Middle frontal gyrus (tissue), 1 donor: ENCODE measurements at regions not wholly inside any gene's neighbourhood (a gene's known extent, or its start where the extent isn't known, plus 50 kb on each side); places are given as distances from the start of the nearest gene placed in this dataset.

Experiments
- DNase-seq: peaks from one replicate; pipeline ENCODE4 v3.0.0-alpha.2; 2015; ENCODE audit warnings: low spot score; ENCODE audit errors: extremely low spot score

DNA sequence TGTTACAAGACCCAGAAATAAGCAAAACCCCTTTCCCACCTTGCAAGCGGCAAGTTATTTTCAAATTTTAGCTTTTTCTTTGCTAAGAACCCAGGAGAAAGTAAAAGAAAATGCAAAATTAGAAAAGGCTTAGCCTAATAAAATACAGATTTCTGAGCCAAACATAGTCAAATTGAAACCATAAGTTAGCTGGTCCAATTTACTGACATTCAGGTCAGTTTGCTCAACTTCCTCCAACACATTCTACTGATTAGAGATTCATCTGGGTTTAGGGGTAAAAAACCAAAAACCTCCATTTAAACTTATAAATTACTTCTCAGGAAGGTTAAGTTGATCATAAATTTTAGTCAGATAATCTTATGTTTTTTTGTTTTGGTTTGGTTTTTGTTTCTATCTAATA lies 701.8 kb upstream of the CXADR start:
- no peak for DNase-seq

DNA sequence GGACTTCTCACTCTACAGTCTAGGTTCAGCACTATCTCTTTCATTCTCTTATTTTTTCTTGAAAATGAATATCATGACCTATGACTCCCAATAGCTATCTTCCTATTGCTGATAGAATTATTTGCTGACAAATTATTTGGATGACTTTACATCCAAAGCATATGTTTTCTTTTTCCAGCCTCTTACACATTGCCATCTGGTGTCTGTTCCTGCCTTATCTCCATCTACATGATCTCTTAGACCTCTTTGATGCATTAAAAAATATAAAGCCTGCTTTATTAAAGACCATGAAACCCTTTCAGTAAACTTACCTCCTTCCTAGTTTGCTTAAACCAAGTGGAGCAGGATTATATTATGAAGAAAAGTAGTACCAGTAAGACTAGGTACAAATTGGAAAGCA lies 700.9 kb upstream of the CXADR start:
- DNase-seq = no peak

DNA sequence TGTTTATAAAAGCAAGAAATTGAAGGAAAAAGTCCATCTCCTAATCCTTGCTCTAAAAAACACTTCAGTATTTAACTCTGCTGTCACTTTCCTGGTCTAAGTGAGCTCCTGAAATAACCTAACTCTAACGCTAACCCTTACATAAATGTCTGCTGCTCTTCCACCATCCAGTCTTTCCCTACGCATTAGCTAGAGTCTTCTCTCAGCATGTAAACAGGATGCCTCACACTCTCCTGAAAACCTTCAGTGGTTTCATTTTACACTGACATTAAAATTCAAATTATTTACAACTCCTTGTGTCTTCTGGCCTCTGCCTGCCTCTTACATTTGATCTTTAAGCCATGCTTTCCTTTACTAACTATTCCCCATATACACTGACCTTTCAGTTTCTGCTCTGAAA lies 697.6 kb upstream of the CXADR start:
- no peak for DNase-seq

DNA sequence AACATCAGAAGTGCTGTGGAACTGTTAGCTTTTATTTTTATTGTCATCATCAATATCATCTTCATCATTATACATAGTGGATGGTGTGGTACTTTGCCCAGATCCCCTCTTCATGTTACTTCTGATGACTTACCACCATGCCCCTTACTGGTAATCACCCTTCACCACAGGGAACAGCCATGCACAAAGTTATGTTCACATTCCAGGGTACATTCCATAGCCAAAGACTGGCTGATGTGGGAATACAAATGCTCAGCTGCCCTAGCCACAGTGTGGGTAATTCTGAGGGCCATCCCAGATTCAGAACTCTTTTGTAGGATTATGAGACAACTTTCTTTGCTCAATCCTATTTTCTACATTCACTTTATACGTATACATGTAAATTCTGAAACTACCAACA lies 691.3 kb upstream of the CXADR start:
- no peak for DNase-seq

DNA sequence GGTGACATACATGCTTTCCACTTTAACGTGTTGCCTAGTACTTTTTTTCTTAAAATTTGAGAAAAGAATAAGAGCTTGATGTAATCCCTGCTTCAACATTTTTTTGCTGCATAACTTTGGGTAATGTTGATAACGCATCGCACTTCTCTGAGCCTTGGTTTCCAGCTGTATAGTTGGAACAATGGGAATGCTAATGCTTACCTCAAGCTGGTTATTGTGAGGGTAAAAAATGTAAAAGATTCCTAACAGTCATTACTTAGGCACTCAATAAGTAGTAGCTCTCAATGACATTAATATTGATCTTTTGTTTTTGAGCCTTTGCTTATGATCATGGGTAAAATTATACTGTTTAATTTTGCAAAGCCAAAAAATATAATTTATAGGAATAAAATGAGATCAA lies 683.3 kb upstream of the CXADR start:
- DNase-seq = no peak

DNA sequence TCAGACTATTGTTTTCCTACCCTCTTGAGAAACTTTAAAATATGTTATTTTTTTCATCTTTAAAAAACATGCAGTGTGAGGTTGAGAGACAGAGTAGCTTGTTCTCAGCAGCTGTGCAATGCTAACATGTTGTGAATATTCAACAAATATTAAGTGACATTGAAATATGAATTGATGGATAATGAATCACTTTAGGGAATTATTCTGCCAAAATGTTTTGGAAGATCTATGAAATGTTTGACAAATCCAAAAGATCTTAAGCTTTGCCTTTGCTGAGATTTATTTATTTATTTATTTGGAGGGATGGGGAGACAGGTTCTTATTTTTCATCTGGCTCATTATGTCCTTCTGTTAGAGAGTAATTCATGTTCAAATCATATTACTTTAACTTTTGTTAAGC lies 680.1 kb upstream of the CXADR start:
- no peak for DNase-seq

DNA sequence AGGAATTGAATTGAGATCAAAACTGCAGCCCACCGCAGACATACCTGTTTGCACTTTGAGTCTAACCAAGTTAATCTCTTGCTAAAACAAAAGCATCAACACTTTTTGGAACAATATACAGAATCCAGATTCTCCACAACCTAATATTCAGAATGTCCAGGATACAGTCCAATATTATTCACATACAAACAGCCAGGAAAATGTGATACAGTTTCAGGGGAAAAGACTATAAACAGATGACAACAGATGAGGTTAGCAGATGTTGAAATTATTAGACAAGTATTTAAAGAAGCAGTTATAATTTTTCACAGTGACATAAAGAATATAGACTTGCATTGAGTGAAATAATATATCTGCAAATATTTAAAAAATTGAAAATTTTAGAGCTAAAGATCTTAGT lies 678.1 kb upstream of the CXADR start:
- DNase-seq = no peak

DNA sequence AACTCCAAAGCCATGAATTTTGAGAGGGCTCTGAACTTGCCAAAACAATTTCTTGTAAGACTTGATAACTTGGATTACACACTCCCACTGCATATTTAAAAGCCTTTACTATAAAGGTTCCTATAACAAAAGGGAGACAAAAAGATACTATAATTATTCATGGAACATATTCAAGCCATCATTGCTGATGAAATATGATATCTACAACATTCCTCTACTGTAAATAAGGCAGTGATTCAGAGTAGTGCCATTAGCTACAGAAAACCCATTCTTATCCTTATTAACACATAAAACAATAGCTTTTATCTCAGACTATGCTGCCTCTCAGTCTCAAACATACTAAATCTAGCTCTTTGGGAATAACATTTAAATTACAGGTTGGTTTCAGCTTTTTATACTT lies 675.5 kb upstream of the CXADR start:
- no peak for DNase-seq

DNA sequence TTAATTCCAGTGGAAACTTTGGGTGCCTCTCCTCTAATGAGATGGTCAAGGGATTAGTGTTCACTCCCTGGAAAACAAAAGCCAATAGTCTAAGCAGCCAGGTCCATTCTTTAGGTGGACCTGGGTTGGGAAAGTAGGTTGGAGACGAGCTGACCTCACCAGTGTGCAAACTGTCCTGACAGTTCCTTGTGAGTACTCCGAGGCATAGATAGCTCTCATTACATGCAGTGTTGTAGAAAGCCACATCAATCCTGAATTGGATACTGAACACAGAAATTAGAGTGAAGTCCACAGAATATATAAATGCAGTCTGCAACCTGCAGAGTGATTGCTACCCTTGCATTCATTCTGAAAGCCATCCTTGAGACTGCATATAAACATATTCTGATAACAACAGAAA lies 675.1 kb upstream of the CXADR start:
- no peak for DNase-seq

DNA sequence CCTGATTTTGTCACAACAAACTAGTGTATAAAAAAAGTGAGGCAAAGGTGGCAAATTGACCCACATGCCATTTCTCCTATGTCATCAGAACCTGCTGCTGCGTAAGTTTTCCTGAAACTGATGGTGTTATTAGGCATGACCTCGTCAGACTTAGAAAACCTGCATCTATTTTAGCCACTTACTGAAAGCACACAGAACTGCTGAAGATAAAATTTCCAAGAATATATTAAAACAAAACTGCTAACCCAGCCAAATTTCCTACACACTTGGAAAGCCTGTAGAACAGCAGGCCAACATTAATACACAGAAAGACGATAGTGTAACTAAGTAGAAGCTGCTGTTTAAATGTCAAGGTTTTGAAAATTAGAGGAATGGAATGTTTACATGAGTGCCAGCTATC lies 674.5 kb upstream of the CXADR start:
- no peak for DNase-seq

DNA sequence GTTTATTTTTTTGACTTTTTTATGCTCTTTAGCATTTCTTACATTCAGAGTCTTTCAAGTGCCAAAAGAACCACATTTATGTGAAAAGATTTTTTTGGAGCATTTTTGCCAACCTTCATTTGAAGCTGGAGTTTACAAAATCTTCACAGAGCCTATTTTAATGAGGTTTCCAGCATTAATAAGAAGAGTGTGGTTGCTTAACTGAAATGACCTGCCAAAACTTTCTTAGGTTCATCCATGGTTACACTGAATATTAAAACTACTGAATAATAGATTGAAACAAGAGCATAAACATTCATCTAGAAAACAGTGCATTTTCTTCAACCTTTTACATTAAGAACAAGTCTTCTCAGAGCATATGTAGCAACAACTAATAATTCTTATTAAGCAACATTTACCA lies 672.3 kb upstream of the CXADR start:
- DNase-seq = no peak

DNA sequence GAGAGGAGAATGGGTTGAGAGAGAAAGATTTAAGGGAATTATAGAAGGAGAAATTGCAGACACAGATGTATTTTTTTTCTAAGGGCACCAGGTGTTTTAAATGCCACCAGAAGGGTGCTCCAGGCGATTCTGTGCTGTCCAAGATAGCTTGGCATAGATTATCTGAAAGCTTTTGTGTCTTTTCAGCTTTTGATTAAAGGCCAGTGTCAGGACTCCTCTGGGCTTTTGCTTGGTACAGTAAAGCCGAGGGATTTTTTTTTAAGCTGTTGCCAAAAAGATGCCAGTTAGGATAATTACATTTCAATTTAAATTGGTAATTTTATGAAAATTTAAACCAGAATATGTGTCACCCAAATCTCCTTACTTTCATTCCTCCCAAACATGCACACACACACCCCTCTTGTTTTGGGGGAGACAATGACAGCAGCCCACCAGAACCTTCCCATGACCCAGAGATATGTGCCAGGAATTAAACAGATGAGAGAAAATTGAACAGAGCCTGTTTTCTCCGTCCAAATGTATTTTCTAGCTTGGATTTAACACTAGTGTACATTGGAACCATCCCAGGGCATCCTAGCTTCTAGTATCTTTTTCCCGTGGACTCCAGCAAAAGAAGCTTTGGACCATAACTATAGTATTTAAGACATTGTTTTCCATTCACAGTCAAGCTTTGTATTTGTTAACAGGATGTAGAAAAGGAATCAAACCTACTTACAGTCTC lies 670.7 kb upstream of the CXADR start:
- DNase-seq = no peak

DNA sequence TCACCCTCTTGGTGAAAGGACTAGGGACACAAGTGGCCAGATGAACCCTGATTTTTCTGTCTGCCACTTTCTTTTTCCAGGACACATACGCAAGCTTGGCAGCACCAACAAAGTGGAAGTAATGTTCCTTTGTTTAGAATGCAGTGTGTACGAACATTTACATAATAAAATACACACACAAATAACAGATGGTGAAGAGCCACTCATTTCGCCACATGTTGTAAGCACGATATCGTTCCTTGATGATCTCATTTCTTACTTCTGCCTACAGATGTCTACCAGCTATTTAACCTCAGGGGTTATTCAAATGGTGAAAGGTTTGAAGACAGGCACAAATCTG lies 670.2 kb upstream of the CXADR start:
- no peak for DNase-seq

DNA sequence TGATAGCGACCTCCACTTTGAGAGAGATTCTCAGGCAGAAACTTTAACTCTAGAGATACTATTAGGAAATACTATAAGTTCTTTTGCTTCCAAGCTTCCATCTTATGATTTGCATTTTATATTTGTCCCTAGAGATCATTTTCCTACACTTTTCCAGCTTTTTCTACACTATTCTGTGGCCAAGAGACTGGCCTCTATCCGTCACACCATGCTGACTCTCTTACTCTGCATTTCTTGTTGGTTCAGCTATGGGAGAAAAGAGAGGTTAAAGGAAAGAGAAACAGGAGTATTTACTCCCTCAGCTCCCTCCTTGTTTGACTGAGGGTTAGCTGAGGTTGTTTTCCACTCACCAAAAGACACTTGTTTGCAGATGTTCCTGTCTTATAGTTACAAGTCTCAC lies 665.6 kb upstream of the CXADR start:
- DNase-seq = no peak

DNA sequence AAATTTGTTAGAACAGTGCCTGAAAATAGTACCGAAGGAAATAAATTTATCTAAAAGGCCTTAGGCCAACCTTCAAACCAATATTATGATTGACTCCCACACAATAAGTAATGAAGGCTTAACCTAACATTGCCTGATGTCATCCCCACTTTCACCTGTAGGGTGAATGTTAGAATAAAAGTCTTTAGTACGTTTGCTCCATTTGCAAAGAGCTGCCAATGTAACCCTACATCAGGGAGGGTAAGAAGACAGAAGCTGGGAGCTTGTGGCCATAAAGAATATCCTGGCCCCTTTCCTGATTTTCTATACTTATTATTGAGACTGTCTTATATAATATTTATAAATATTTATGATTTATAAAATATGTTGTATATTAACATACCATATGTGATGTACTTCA lies 661.8 kb upstream of the CXADR start:
- no peak for DNase-seq

DNA sequence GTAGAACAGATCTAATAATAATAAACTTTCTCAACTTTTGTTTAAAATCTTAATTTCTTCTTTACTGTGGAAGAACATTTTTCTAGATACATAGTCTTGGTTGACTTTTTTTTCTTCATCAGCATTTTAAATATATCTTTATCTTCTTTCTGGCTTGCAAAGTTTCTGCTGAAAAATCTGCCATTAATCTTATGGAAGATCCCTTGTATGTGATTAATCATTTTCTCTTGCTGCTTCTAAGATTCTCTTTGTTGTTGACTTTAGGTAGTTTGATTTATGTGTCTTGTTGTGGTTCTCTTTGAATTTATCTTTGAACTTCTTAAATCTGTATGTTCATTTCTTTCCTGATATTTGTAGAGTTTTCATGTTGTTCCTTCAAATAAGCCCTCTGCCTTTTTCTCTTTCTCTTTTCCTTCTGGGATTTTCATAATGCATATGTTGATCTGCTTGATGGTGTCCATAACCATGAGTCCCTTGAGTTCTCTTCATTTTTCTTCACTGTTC lies 657.6 kb upstream of the CXADR start:
- DNase-seq = no peak

DNA sequence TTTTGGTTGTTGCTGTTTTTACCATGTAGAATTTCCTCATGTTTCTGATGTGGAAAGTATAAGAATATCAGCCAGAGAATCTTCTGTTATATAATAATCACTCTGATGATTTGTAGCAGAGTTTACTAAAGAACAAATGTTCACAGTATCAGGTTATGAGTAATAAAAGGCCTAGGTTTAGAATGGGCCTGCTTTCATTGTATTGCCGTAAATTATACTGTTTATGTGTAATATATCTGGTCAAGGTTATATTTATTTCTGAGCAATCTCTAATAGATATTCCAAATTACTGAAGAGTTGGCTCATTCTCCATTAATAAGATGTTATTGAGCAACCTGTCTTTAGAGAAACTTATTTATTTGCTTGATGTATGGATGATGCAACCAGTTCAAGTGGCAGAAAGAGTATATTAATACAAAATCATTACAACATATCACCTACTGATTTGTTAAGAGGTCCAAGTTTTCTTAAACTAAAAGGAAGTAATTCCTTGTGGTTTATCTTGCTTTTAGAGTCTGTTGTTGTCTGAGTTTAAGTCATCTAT lies 649.4 kb upstream of the CXADR start:
- DNase-seq = no peak

DNA sequence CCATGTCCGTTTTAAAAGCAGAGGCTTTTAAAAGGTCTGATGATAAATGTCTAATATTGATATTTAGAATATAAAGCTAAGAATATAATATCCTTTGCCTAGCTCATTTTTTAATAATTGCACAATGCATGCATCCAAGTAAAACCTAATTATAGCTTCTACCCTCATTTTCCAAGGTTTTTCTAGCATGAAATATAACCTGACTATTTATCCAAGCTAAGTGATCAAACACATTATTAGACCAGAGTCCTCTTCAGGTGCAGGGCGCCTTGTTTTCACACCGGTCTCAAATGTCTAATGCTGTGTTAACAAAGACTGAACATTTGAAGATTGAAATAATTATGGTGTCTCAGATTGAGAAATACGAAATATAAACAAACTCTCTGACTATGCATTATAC lies 648.9 kb upstream of the CXADR start:
- DNase-seq = no peak

DNA sequence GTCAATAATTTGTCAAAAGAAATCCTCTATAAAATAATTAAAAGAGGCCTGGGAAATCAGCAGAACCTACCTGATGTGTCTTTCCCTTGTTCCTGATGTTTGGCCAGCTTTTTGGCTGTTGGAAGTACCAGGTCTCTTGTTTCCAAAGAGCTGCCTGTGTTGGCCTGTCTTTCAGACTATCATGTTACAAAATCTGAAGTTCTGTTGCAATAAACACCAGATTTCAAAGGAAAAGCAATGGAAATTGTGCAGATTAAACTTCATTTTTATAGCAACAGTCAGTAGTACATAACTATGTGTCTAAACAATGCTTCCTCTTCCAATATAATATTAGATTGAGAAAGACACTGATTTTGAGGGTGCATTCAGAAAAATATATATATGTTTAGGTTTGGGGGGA lies 647.2 kb upstream of the CXADR start:
- DNase-seq = no peak

DNA sequence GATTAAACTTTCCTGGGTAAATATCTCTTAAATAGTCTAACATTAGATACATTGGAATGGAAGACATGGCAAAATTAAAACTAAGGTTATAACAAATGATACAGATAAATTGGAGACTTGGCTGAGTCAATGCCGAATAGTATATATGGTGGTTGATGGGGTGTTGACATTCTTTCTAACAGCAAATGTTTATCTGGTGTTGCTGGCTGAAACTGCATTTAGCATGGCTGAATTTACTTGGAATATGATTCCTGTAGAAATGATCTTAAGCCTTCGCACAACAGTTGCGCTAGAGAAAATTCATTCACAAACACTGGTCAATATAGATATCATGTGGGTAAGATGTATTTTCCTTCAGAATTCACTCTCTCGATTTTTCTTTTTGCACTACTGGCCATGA lies 646.0 kb upstream of the CXADR start:
- no peak for DNase-seq

DNA sequence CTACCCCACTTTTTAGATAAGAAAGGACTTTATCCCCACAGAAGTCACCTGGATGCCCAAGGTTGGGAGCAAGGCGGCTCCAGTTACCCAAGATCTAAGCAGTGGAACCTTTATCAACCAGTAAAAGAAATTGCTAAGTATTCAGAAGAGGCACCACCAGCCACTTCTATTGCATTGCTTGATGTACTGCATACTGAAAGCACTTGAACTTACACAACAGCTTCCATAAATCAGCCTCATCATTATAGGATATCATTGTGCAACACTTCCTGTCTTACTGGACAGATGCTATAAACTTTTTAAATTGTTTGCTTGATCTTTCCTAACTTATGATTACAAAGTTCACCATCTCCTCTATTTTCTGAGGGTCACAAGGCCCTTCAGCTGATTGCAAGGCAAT lies 642.7 kb upstream of the CXADR start:
- no peak for DNase-seq

DNA sequence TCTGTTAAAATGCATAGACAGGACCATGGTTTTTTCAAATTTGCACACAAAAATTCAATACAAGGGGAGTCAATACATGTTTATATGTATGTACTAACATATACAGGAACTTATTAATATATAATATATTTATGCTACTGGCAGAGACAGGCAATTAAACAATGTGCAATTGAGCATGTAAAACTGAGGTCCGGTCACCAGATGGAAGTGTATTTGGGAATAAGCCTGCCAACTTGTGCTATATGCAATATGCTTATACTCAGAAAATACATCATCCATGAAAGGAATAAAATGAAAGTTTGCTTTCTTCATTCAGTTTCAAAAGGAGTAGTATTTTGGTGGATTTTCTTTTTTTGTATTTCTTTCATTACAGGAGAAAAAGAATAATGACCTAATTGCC lies 640.2 kb upstream of the CXADR start:
- no peak for DNase-seq

DNA sequence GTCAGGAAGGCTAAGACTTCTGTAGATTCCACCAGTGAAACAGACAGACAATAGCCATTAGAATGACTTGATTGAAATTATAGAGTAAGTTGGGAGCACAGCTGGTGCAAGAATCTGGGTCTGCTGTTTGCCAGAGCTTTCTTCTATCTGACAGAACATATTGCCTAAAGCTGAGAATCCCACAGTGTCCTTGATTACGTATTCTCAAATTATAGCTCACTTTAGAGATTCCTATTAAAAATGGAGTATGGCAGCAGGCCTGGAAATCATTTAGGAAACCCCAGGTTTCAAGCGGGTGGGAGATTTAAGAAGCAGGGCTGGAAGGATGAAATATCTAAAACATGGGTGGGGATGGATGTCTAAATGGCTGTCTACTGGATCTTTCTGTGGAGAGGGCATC lies 639.7 kb upstream of the CXADR start:
- DNase-seq = no peak

DNA sequence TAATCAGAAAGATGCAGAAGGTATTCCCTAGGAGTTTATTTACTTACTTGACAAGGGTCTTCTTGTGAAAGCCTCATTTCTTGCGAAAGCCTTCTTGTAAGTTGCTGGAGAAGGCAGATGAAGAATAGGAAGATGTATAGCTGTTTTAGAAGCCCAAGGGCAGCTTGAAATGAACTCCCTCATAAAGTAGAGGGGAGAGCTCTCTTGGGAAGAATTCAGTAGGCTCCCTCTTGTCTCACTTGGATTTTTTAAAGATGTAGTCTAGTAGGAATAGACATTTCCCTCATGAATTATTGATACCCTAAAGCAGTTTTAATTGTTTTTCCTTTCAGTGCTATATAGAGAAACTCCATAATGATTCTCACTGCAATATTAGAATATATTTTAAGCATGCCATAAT lies 639.2 kb upstream of the CXADR start:
- no peak for DNase-seq
